ENCODE measurements at regions not wholly inside any gene's neighbourhood (a gene's known extent, or its start where the extent isn't known, plus 50 kb on each side); places are given as distances from the start of the nearest gene placed in this dataset.

DNA sequence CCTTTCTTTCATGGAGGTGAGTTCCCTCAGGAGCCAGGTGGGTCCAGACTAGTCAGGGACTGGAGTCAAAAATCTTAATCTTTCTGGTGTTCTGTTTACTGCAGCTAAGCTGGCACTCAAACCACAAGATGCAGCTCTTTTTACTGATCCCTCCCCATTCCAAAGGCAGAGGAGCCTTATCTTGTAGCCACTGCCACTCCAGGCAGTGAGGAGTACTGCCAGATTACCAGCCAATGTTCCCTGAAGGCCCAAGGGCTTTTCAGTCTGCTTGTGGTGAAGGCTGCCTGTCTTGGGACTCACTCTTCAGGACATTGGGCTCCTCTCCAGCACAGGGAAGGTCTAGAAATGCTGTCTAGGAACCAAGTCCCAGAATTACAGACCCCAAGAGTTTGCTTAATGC, 490.4 kb upstream of the ADGRB3 start:
- no peak for TF ChIP-seq TAF1 (IDR thresholded peaks at IDR 0.05; ENCODE audit: borderline replicate concordance, insufficient read depth, low read length)
- TF ChIP-seq POLR2AphosphoS5 (IDR thresholded peaks at IDR 0.05; ENCODE audit: low read depth, low read length), result no peak
- TF ChIP-seq, protein P1, sequence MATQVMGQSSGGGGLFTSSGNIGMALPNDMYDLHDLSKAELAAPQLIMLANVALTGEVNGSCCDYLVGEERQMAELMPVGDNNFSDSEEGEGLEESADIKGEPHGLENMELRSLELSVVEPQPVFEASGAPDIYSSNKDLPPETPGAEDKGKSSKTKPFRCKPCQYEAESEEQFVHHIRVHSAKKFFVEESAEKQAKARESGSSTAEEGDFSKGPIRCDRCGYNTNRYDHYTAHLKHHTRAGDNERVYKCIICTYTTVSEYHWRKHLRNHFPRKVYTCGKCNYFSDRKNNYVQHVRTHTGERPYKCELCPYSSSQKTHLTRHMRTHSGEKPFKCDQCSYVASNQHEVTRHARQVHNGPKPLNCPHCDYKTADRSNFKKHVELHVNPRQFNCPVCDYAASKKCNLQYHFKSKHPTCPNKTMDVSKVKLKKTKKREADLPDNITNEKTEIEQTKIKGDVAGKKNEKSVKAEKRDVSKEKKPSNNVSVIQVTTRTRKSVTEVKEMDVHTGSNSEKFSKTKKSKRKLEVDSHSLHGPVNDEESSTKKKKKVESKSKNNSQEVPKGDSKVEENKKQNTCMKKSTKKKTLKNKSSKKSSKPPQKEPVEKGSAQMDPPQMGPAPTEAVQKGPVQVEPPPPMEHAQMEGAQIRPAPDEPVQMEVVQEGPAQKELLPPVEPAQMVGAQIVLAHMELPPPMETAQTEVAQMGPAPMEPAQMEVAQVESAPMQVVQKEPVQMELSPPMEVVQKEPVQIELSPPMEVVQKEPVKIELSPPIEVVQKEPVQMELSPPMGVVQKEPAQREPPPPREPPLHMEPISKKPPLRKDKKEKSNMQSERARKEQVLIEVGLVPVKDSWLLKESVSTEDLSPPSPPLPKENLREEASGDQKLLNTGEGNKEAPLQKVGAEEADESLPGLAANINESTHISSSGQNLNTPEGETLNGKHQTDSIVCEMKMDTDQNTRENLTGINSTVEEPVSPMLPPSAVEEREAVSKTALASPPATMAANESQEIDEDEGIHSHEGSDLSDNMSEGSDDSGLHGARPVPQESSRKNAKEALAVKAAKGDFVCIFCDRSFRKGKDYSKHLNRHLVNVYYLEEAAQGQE (IDR thresholded peaks at IDR 0.05; ENCODE audit: insufficient read depth in 1 of 2, low read depth in 2 of 2, low read length in 2 of 2), result no peak
- no peak for TF ChIP-seq FOXP2 (optimal IDR thresholded peaks at IDR 0.05; ENCODE audit: borderline replicate concordance, extremely low read depth, extremely low read length, insufficient read depth)
